ENCODE measurements at regions not wholly inside any gene's neighbourhood (a gene's known extent, or its start where the extent isn't known, plus 50 kb on each side); places are given as distances from the start of the nearest gene placed in this dataset.
A peak's percentile ranks its signal among the peaks of the same experiment; 100 is the strongest.

GRCh38 chr4:74670583-74670982 lies 123.7 kb downstream of the BTC start:
- no peak overlapping the region for H3K27ac ChIP-seq
- no peak for TF ChIP-seq CTCF (conservative IDR thresholded peaks at IDR 0.05)

- peak; percentile 84 for TF ChIP-seq CTCF (conservative IDR thresholded peaks at IDR 0.05)
- no peak overlapping the region for H3K27ac ChIP-seq
Measured at GRCh38 chr4:74671080-74671698, 123.1 kb downstream of the BTC start.

- no peak for TF ChIP-seq CTCF (conservative IDR thresholded peaks at IDR 0.05)
Measured at GRCh38 chr4:74674750-74675149, 119.6 kb downstream of the BTC start.

GRCh38 chr4:74675673-74676279 lies 118.5 kb downstream of the BTC start:
- TF ChIP-seq CTCF (conservative IDR thresholded peaks at IDR 0.05), result peak; percentile 97
- H3K27ac ChIP-seq, result no peak overlapping the region

More at GRCh38 chr4:74674750-74675149, 119.6 kb downstream of the BTC start:
- H3K27ac ChIP-seq, result no peak overlapping the region

- no peak for TF ChIP-seq CTCF (conservative IDR thresholded peaks at IDR 0.05)
- no peak overlapping the region for H3K27ac ChIP-seq
Measured at GRCh38 chr4:74682567-74683359, 111.6 kb downstream of the BTC start.

- TF ChIP-seq CTCF (conservative IDR thresholded peaks at IDR 0.05), result no peak
- no peak overlapping the region for H3K27ac ChIP-seq
Measured at GRCh38 chr4:74692972-74693371, 101.4 kb downstream of the BTC start.

Data from VCaP (cell line).